IPS DF 6.9 (cell line): ENCODE measurements at regions not wholly inside any gene's neighbourhood (a gene's known extent, or its start where the extent isn't known, plus 50 kb on each side); places are given as distances from the start of the nearest gene placed in this dataset.
"Not testable (repeated sequence)": the region's sequence is repeated elsewhere in the genome, so short reads cannot be mapped to it uniquely, and the experiment has no call there.

Experiments used
- DNase-seq: peaks from one replicate; pipeline ENCODE4 v3.0.0-alpha.2; 2013; ENCODE audit warnings: low read depth, low spot score
- H3K27ac ChIP-seq: one replicate; pipeline ENCODE4 v1.5.1; 2013; ENCODE audit warnings: low read length, control low read depth
- H3K27me3 ChIP-seq: 2 replicates; pipeline ENCODE4 v1.6.1; 2013; ENCODE audit warnings: mild to moderate bottlenecking, low read length; ENCODE audit not compliant: control insufficient read depth, insufficient read depth
- H3K36me3 ChIP-seq: 2 replicates; pipeline ENCODE4 v1.6.1; 2013; ENCODE audit warnings: low read length; ENCODE audit not compliant: control insufficient read depth, insufficient read depth
- H3K4me1 ChIP-seq: 2 replicates; pipeline ENCODE4 v1.6.1; 2013; ENCODE audit warnings: low read length; ENCODE audit not compliant: control insufficient read depth, insufficient read depth
- H3K4me3 ChIP-seq: 2 replicates; pipeline ENCODE4 v1.5.1; 2013; ENCODE audit warnings: mild to moderate bottlenecking, low read length
- H3K9me3 ChIP-seq: 2 replicates; pipeline ENCODE4 v1.6.1; 2013; ENCODE audit warnings: low read length, inconsistent platforms; ENCODE audit not compliant: control insufficient read depth, insufficient read depth
- WGBS: extraction: QIAGEN DNeasy Blood & Tissue Kit; methylation state at CpG from one replicate; pipeline ENCODE4 v1.1.7; 2013; ENCODE audit warnings: mixed read lengths, missing lambda C conversion rate; ENCODE audit not compliant: insufficient read length, insufficient coverage; 5-methylcytosine and 5-hydroxymethylcytosine counted together

DNA sequence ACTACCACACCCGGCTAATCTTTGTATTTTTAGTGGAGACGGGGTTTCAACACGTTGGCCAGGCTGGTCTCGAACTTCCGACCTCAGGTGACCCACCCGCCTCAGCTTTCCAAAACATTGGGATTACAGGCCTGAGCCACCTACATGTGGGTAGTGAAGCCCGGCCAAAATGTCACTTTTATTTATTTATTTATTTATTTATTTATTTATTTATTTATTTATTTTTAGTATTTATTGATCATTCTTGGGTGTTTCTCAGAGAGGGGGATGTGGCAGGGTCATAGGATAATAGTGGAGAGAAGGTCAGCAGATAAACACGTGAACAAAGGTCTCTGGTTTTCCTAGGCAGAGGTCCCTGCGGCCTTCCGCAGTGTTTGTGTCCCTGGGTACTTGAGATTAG is 162.8 kb upstream of the MEX3C start:
- not testable (repeated sequence) for H3K4me1 ChIP-seq, H3K27me3 ChIP-seq, H3K27ac ChIP-seq, DNase-seq, H3K36me3 ChIP-seq, H3K9me3 ChIP-seq, H3K4me3 ChIP-seq
- no CpG with 5 or more reads among the region's 10 CpGs for WGBS

GRCh38 chr18:51361130-51361860 is 163.8 kb upstream of the MEX3C start:
- no peaks in the 10 kb centered on the region for H3K27me3 ChIP-seq
- H3K36me3 ChIP-seq = no peaks in the 10 kb centered on the region
- no CpG with 5 or more reads among the region's 6 CpGs for WGBS
- DNase-seq = no peak
- H3K9me3 ChIP-seq = no peaks in the 10 kb centered on the region
- H3K4me3 ChIP-seq = no peak overlapping the region
- no peaks in the 10 kb centered on the region for H3K4me1 ChIP-seq
- H3K27ac ChIP-seq = no peak overlapping the region

DNA sequence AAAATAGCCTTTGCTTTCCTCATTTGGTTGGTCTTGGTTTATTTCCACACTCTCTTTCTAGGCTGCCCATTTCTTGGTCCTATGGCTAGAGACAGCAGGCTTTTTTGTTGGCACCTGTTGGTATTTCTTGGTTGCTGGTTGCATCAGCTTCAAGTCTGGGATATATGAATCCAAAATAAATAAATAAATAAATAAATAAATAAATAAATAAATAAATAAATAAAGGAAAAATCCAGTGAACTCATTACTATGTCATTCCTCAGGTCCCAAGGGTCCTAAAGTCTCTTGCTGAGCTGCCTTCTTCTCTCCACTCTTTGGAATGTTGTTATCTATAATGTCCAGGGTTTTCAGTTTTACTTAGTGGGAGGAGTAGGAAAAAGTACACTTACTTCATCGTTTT is 165.9 kb upstream of the MEX3C start:
- Histone ChIP-seq H3K36me3 (no peaks in the 10 kb centered on the region), H3K4me3 (no peak overlapping the region), H3K4me1 (no peaks in the 10 kb centered on the region), H3K27ac (no peak overlapping the region), H3K27me3 (no peaks in the 10 kb centered on the region), H3K9me3 (no peaks in the 10 kb centered on the region)
- no peak for DNase-seq
- no CpG with 5 or more reads among the region's 1 CpG for WGBS

GRCh38 chr18:51370996-51371395 is 173.5 kb upstream of the MEX3C start:
- H3K4me3 ChIP-seq = no peak overlapping the region
- H3K27ac ChIP-seq = no peak overlapping the region
- no peaks in the 10 kb centered on the region for H3K27me3 ChIP-seq
- no CpG with 5 or more reads among the region's 3 CpGs for WGBS
- no peaks in the 10 kb centered on the region for H3K4me1 ChIP-seq
- no peaks in the 10 kb centered on the region for H3K36me3 ChIP-seq
- H3K9me3 ChIP-seq = no peaks in the 10 kb centered on the region
- DNase-seq = no peak

- WGBS = no CpG with 5 or more reads among the region's 1 CpG
- H3K9me3 ChIP-seq = no peaks in the 10 kb centered on the region
- H3K27ac ChIP-seq = no peak overlapping the region
- no peaks in the 10 kb centered on the region for H3K36me3 ChIP-seq
- H3K27me3 ChIP-seq = no peaks in the 10 kb centered on the region
- H3K4me3 ChIP-seq = no peak overlapping the region
- H3K4me1 ChIP-seq = no peaks in the 10 kb centered on the region
- DNase-seq = no peak
These were observed 174.4 kb upstream of the MEX3C start for GRCh38 chr18:51371929-51372328.

DNA sequence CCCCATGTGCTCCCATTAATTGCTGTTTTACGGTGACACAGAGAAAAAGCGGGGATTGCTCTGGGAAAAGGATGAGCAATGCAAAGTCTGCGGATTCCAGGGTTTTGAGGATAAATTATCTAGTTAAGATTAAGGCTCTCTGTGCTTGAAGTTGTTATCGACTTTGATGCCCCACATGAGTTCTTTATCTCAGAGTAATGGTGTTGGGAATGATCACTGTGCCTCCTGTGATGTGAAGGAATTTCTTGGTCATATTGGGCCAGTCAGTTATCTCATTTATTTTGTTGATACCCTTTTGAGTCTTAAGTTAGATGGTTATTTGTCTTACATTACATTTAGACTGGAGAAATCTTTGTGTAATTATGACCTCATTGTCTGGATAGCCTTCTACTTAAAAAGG is 184.6 kb upstream of the MEX3C start:
- no CpG with 5 or more reads among the region's 4 CpGs for WGBS
- no peaks in the 10 kb centered on the region for H3K4me1 ChIP-seq
- no peak for DNase-seq
- no peak overlapping the region for H3K27ac ChIP-seq
- no peak overlapping the region for H3K4me3 ChIP-seq
- no peaks in the 10 kb centered on the region for H3K36me3 ChIP-seq
- no peaks in the 10 kb centered on the region for H3K9me3 ChIP-seq
- no peaks in the 10 kb centered on the region for H3K27me3 ChIP-seq

DNA sequence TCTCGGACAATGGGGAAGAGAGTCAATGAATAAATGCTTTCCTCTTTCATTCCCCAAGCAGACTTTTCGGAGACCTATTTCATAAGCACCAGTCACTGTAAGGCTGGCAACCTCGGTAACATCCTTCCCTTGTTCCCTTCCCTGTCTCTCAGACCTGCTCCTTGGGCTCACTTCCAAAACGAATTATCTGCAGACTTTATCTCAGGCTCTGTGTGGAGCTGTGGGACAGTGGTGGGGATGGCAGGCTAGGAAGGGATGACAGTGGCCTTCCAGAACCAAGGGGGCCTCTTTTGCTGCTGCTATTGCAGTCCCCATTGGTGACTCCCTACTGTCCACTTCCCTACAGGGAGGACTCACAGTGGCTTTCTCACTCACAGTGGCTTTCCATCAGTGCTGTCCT is 185.6 kb upstream of the MEX3C start:
- no peak for DNase-seq
- Histone ChIP-seq H3K27me3 (no peaks in the 10 kb centered on the region), H3K36me3 (no peaks in the 10 kb centered on the region), H3K9me3 (no peaks in the 10 kb centered on the region), H3K4me1 (no peaks in the 10 kb centered on the region), H3K27ac (no peak overlapping the region), H3K4me3 (no peak overlapping the region)
- WGBS = no CpG with 5 or more reads among the region's 4 CpGs

GRCh38 chr18:51383711-51384110 is 186.2 kb upstream of the MEX3C start:
- Histone ChIP-seq H3K4me3 (no peak overlapping the region), H3K27ac (no peak overlapping the region), H3K36me3 (no peaks in the 10 kb centered on the region), H3K27me3 (no peaks in the 10 kb centered on the region), H3K4me1 (no peaks in the 10 kb centered on the region), H3K9me3 (no peaks in the 10 kb centered on the region)
- no CpG with 5 or more reads among the region's 1 CpG for WGBS
- DNase-seq = no peak

- no peak for DNase-seq
- no peaks in the 10 kb centered on the region for H3K4me1 ChIP-seq
- H3K36me3 ChIP-seq = no peaks in the 10 kb centered on the region
- no peaks in the 10 kb centered on the region for H3K9me3 ChIP-seq
- H3K4me3 ChIP-seq = no peak overlapping the region
- no peaks in the 10 kb centered on the region for H3K27me3 ChIP-seq
- H3K27ac ChIP-seq = no peak overlapping the region
- WGBS = no CpG with 5 or more reads among the region's 2 CpGs
These were observed 187.8 kb upstream of the MEX3C start for GRCh38 chr18:51385270-51385669.

GRCh38 chr18:51390702-51391101 is 193.2 kb upstream of the MEX3C start:
- Histone ChIP-seq H3K9me3 (no peaks in the 10 kb centered on the region), H3K36me3 (no peaks in the 10 kb centered on the region), H3K27me3 (no peaks in the 10 kb centered on the region; the same call in 1 of the 2 replicates), H3K27ac (no peak overlapping the region), H3K4me1 (no peaks in the 10 kb centered on the region), H3K4me3 (no peak overlapping the region)
- DNase-seq = no peak
- WGBS = no CpG with 5 or more reads among the region's 3 CpGs

- no CpG with 5 or more reads among the region's 1 CpG for WGBS
- no peaks in the 10 kb centered on the region for H3K4me1 ChIP-seq
- H3K36me3 ChIP-seq = no peaks in the 10 kb centered on the region
- H3K9me3 ChIP-seq = no peaks in the 10 kb centered on the region
- H3K27ac ChIP-seq = no peak overlapping the region
- DNase-seq = no peak
- H3K27me3 ChIP-seq = no peaks in the 10 kb centered on the region; the same call in 1 of the 2 replicates
- H3K4me3 ChIP-seq = no peak overlapping the region
These were observed 193.7 kb upstream of the MEX3C start for GRCh38 chr18:51391215-51391614.
